HG03066 (cell line): ENCODE measurements at regions not wholly inside any gene's neighbourhood (a gene's known extent, or its start where the extent isn't known, plus 50 kb on each side); places are given as distances from the start of the nearest gene placed in this dataset.

Experiments
- ATAC-seq: cut with Tn5 transposase; IDR thresholded peaks from one replicate; pipeline ENCODE4 v1.9.1; 2021; ENCODE audit warnings: low read depth; ENCODE audit not compliant: unreplicated experiment

DNA sequence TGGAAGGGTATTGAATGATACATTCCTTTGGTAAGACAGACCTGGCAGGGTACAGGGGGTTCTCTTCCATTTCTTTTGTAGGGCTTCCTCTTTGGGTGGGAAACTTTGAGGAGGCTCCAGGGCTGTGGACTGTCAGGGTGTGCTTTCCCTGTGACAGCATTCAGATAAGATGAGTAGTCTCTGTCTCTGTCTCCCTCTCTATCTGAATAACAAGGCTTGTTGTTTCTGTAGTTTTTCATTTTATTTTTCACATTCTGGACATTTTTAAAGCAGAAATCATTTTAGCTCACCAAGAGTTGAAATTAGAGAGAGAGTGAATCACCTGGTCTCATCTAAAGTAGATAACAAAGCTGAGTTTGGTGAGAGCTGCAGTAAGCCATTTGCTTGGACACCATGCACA, 100.8 kb upstream of the TPM1 start:
- no peak for ATAC-seq

- ATAC-seq = no peak
Measured at GRCh38 chr15:62942428-62942827, 100.1 kb upstream of the TPM1 start.

DNA sequence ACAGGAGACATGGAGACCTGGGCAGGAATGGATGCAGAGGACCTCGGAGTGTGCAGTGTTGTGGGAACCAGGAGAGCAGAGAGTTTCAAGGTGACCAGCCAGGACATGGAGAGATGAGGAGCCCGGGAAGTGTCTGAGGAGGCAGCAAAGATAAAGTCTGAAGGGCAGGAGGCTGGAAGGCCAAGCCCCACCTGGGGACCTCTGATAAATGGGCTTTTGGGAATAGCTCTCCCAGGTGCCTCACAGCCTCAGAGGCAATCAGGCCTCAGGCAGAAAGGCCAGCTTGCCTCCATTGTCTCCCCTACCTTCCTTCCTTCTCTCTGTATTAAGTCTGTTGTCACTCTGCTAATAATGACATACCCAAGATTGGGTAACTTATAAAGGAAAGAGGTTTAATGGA, 97.5 kb upstream of the TPM1 start:
- no peak for ATAC-seq

- no peak for ATAC-seq
Measured at GRCh38 chr15:62945760-62946159, 96.8 kb upstream of the TPM1 start.

DNA sequence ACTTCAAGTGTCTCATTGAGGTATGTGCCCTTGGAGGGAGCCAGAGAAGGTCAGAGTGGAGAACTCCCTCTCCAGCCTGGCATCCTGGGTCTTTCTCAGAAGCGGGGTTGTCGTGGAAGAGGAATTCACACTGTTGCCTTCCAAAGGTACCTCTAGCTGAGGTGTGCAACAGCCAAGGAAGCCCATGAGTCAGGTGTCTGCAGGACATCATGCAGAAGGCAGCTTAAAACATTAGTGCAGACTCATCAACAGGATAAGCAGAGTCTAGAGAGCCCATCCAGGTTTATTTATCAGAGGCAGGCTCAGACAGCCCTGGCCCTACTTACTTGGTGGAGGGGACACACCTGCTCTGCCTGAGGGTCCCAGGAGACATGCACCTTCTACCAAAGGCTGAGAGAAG, 95.6 kb upstream of the TPM1 start:
- ATAC-seq = no peak

- no peak for ATAC-seq
Measured at GRCh38 chr15:62950462-62950931, 92.0 kb upstream of the TPM1 start.

DNA sequence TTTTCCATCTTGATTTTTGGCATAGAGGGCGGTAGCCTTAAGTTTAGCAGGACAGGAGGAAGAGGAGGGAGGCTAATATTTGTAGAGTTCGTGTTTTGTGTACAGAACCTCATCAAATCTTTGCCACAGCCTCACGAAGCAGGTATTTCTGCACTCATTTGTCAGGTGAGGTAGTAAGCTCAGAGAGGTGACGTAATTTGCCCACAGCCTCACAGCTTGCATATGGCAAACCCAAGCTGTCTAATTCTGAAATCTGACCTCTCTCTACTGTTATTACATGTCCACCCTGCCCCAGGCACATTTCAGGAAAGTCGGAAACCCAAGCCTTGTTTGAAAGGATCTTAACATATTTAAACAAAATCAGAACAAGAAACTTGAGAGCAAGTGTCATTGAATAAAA, 91.1 kb upstream of the TPM1 start:
- no peak for ATAC-seq

- no peak for ATAC-seq
Measured at GRCh38 chr15:62953021-62953420, 89.5 kb upstream of the TPM1 start.

DNA sequence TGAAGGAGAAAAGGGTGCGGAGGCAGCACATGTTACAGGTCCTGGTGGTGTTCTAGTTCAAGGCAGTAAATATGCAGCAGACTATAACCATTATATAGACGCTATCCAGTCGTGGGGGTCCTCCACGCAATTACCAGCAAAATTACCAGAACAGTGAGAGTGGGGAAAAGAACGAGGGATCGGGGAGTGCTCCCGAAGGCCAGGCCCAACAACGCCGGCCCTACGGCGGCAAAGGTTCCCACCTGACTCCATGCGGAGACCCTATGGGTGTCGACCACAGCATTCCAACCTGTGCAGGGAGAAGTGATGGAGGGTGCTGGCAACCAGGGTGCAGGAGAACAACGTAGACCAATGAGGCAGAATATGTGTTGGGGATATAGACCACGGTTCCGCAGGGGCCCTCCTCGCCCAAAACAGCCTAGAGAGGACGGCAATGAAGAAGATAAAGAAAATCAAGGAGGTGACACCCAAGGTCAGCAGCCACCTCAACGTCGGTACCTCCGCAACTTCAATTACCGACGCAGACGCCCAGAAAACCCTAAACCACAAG, 89.0 kb upstream of the TPM1 start:
- no peak for ATAC-seq

- no peak for ATAC-seq
Measured at GRCh38 chr15:62957130-62957529, 85.4 kb upstream of the TPM1 start.

GRCh38 chr15:62958528-62959363, 83.8 kb upstream of the TPM1 start:
- no peak for ATAC-seq

- no peak for ATAC-seq
Measured at GRCh38 chr15:62961134-62961533, 81.4 kb upstream of the TPM1 start.

DNA sequence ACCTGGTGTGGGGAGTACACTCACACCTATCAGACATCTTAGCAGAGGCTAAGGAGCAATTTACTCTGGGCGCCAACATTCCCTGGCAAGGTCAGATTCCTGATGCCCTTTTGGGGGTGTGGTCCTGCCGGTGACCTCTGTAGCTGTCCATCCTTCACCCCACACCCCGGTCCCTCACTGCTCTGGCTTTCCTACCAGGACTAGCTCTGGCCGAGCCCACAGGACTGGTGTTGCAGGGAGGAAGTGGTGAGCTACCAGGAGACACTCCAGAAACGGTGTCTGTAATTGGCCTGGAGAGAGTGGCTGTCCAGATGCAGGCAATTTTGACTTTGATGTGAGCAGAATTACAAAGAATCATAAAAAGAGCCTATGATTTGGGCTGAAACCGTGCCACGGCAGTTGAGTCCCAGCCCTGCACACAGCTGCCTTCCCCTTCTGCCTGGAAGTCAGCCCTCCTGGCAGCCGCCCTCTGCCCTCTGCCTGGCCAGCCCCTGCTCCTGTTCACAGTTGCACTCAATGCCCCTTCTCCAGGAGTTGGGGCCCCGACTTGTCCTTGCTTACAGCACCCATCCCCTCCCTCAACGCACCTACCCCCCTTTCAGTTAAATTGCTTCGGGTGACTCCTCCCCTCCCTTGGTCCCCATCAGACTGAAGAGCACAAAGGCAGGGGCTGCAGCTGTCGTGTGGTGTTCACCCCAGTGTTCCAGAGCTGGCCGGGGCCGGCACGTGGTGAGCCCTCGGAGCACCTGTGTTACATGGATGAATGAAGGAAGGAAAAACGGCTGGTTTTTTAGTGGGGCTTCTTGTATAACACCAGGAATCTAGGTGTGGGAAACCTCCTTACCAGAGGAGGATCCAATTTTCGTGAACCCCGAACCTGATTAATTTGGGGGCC, 80.2 kb upstream of the TPM1 start:
- ATAC-seq = no peak

GRCh38 chr15:62964251-62964650, 78.3 kb upstream of the TPM1 start:
- ATAC-seq = no peak

GRCh38 chr15:62966294-62967078, 76.1 kb upstream of the TPM1 start:
- ATAC-seq = no peak

- no peak for ATAC-seq
Measured at GRCh38 chr15:62968699-62969098, 73.8 kb upstream of the TPM1 start.

- ATAC-seq = no peak
Measured at GRCh38 chr15:62969442-62970089, 73.0 kb upstream of the TPM1 start.

DNA sequence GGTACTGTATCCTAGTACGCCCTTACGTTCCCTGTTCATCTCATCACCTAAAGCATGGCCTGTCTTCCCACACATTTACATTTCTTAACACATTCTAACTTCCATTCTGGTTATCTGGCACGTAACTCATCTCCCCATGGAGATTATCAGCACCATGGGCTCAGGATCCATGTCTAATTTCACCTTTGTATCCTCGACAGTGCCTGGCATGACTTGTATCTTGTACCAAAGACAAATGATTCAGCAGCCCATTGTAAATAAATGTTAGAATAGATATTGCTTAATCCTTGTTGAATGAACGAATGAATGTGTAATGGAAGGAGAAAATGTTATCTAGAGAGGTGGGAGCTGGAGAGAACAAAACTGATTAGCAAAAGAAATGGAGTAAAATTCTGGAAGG, 69.7 kb upstream of the TPM1 start:
- ATAC-seq = no peak

DNA sequence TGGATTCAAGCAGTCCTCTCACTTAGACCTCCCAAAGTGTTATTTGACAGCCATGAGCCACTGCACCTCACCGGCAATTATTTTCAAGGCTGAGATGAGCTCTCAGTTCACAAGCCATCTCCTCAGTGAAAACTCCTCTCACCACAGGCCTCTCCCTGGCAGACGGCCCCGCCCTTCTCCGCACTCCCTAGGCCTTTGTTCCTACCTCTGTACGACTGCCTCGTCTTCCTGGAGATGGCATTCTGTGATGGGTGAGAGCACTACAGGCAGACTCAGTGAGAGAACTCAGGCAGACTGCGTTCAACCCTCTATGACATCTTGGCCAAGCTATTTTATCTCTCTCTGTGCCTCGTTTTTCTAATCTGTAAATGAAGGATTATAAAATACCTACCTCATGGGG, 67.0 kb upstream of the TPM1 start:
- no peak for ATAC-seq

DNA sequence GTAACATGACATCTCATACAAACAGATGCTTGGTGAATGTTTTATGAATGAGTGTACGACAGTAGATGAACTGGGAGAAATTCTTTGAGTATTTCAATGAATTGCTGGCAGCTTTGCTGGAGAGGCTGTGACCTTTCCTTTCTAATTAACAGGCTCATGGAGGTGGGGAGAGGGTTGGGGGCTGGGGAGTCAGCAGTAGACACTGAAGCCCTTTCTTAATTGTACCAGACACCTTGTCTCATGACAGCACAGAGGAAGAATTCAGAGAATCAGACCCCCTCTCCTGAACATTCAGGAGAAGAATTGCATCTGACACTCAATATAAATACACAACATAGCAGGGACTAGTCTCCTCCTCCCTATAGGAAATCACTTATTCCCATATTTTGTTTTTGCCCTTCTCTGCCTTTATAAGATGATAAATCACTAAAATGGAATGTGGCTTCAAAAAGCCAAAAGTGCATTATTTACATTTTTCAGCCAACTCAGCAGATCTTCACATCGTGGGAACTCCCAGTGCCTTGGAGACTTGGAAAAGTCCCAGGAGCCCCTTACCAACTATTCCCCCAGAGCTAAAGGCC, 66.2 kb upstream of the TPM1 start:
- ATAC-seq = no peak
